ENCODE measurements at regions not wholly inside any gene's neighbourhood (a gene's known extent, or its start where the extent isn't known, plus 50 kb on each side); places are given as distances from the start of the nearest gene placed in this dataset.
"Not testable (repeated sequence)": the region's sequence is repeated elsewhere in the genome, so short reads cannot be mapped to it uniquely, and the experiment has no call there.

DNA sequence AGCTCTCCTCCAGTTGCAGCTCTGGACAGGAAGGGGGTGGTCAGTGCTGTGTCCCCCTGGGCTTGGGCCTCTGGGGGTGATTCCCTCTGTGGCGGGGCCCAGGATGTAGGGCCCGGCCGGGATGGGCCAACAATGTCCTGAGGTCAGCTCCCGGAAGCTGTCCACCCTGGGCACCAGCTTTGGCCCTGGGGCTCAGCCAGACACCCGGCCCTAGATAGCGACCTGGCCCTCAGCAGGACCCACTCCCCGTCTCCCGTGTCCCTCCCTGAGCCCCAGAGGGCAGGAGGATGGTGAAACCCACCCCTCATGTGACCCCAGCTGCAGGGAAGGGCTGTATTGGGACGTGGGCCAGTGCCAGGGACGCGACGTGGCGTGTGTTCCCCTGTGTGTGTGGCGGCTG, 96.8 kb downstream of the TMEM121 start:
- H3K79me2 ChIP-seq (ENCODE audit: control insufficient read depth in 1 of 2, insufficient read depth in 2 of 2, low read length in 2 of 2); H3K23me2 ChIP-seq (ENCODE audit: low read depth, low read length); DNase-seq (ENCODE audit: low read depth in 1 of 2, low spot score in 2 of 2); H3K56ac ChIP-seq (replicated peaks; ENCODE audit: insufficient read length, low read depth, low read length); H2BK20ac ChIP-seq (ENCODE audit: low read length); H3K9ac ChIP-seq (replicated peaks in 1 of 4; ENCODE audit: extremely low read depth in 1 of 4, low read depth in 3 of 4, low read length in 3 of 4); H3K4me1 ChIP-seq (replicated peaks in 1 of 4; ENCODE audit: control insufficient read depth in 3 of 4, insufficient read depth in 4 of 4, low read length in 3 of 4); CTCF ChIA-PET (ENCODE audit: partially characterized antibody); H2AFZ ChIP-seq (ENCODE audit: low read length); H3K14ac ChIP-seq (ENCODE audit: insufficient read length); H3K36me3 ChIP-seq (ENCODE audit: control insufficient read depth in 2 of 4, insufficient read depth in 4 of 4, low read length in 3 of 4); H3K27me3 ChIP-seq (replicated peaks in 1 of 4; ENCODE audit: control insufficient read depth in 3 of 4, extremely low read depth in 1 of 4, insufficient read depth in 3 of 4, low read length in 3 of 4); H2BK15ac ChIP-seq (ENCODE audit: low read length); H3K4ac ChIP-seq (replicated peaks; ENCODE audit: insufficient read length, low read depth, low read length); H4K8ac ChIP-seq (ENCODE audit: extremely low read depth, insufficient read depth, low read length); H3K4me2 ChIP-seq (ENCODE audit: insufficient read depth in 1 of 2, low read depth in 2 of 2, low read length in 2 of 2); H3K4me3 ChIP-seq (ENCODE audit: extremely low read depth in 1 of 4, insufficient read depth in 2 of 4, low read depth in 3 of 4, low read length in 4 of 4); FAIRE-seq; POLR2A ChIA-PET (ENCODE audit: partially characterized antibody); H2BK120ac ChIP-seq (replicated peaks; ENCODE audit: low read depth, low read length); H4K5ac ChIP-seq (ENCODE audit: insufficient read length, low read depth, low read length); H3K27ac ChIP-seq (ENCODE audit: low read depth, low read length); H4K20me1 ChIP-seq (replicated peaks in 1 of 2; ENCODE audit: control insufficient read depth in 1 of 2, insufficient read depth in 2 of 2, low read length in 2 of 2); H4K91ac ChIP-seq (replicated peaks; ENCODE audit: insufficient read length, low read length); H3K79me1 ChIP-seq (ENCODE audit: low read depth, low read length); H2BK12ac ChIP-seq (ENCODE audit: low read depth, low read length); H3K23ac ChIP-seq (ENCODE audit: insufficient read length); H3K18ac ChIP-seq (ENCODE audit: extremely low read depth, low read length); H2AK5ac ChIP-seq (ENCODE audit: low read depth, low read length); H2BK5ac ChIP-seq (ENCODE audit: low read depth, low read length): not testable (repeated sequence)
- peaks cover 12 to 73% of the 10 kb centered on the region in 2 experiments; a peak in 3 of 4 replicates for H3K9me3 ChIP-seq (ENCODE audit: insufficient read depth in 2 of 2, low read depth in 1 of 2, low read length in 1 of 2)
- 76% methylated on average over 9 of the region's 14 CpGs; no CpG with 5 or more reads in 1 of the 2 experiments for WGBS, 2 experiments (ENCODE audit: extremely low coverage in 1 of 2, insufficient coverage in 1 of 2, insufficient read length in 1 of 2, insufficient replicate concordance in 2 of 2, low coverage in 1 of 2, low lambda C conversion rate in 2 of 2, missing lambda C conversion rate in 1 of 2)

GRCh38 chr14:105624346-105624745, 98.0 kb downstream of the TMEM121 start:
- H3K9me3 ChIP-seq (ENCODE audit: insufficient read depth in 2 of 2, low read depth in 1 of 2, low read length in 1 of 2) = peaks cover 14 to 79% of the 10 kb centered on the region in 2 experiments; a peak in 3 of 4 replicates
- H3K79me1 ChIP-seq (ENCODE audit: low read depth, low read length); FAIRE-seq; H2BK120ac ChIP-seq (replicated peaks; ENCODE audit: low read depth, low read length); H3K27me3 ChIP-seq (replicated peaks in 1 of 4; ENCODE audit: control insufficient read depth in 3 of 4, extremely low read depth in 1 of 4, insufficient read depth in 3 of 4, low read length in 3 of 4); H4K91ac ChIP-seq (replicated peaks; ENCODE audit: insufficient read length, low read length); H2BK20ac ChIP-seq (ENCODE audit: low read length); H3K56ac ChIP-seq (replicated peaks; ENCODE audit: insufficient read length, low read depth, low read length); H2AK5ac ChIP-seq (ENCODE audit: low read depth, low read length); H3K4me3 ChIP-seq (ENCODE audit: extremely low read depth in 1 of 4, insufficient read depth in 2 of 4, low read depth in 3 of 4, low read length in 4 of 4); H4K8ac ChIP-seq (ENCODE audit: extremely low read depth, insufficient read depth, low read length); H3K4ac ChIP-seq (replicated peaks; ENCODE audit: insufficient read length, low read depth, low read length); H4K20me1 ChIP-seq (replicated peaks in 1 of 2; ENCODE audit: control insufficient read depth in 1 of 2, insufficient read depth in 2 of 2, low read length in 2 of 2); H3K79me2 ChIP-seq (ENCODE audit: control insufficient read depth in 1 of 2, insufficient read depth in 2 of 2, low read length in 2 of 2); H2AFZ ChIP-seq (ENCODE audit: low read length); H3K23me2 ChIP-seq (ENCODE audit: low read depth, low read length); H2BK15ac ChIP-seq (ENCODE audit: low read length); H3K23ac ChIP-seq (ENCODE audit: insufficient read length); H3K9ac ChIP-seq (replicated peaks in 1 of 4; ENCODE audit: extremely low read depth in 1 of 4, low read depth in 3 of 4, low read length in 3 of 4); H3K27ac ChIP-seq (ENCODE audit: low read depth, low read length); H2BK12ac ChIP-seq (ENCODE audit: low read depth, low read length); POLR2A ChIA-PET (ENCODE audit: partially characterized antibody); H3K18ac ChIP-seq (ENCODE audit: extremely low read depth, low read length); H3K14ac ChIP-seq (ENCODE audit: insufficient read length); CTCF ChIA-PET (ENCODE audit: partially characterized antibody); H3K4me1 ChIP-seq (replicated peaks in 1 of 4; ENCODE audit: control insufficient read depth in 3 of 4, insufficient read depth in 4 of 4, low read length in 3 of 4); H3K4me2 ChIP-seq (ENCODE audit: insufficient read depth in 1 of 2, low read depth in 2 of 2, low read length in 2 of 2); H3K36me3 ChIP-seq (ENCODE audit: control insufficient read depth in 2 of 4, insufficient read depth in 4 of 4, low read length in 3 of 4); H4K5ac ChIP-seq (ENCODE audit: insufficient read length, low read depth, low read length); H2BK5ac ChIP-seq (ENCODE audit: low read depth, low read length); DNase-seq (ENCODE audit: low read depth in 1 of 2, low spot score in 2 of 2): not testable (repeated sequence)
- 85% methylated on average over 21 of the region's 22 CpGs; no CpG with 5 or more reads in 1 of the 2 experiments for WGBS, 2 experiments (ENCODE audit: extremely low coverage in 1 of 2, insufficient coverage in 1 of 2, insufficient read length in 1 of 2, insufficient replicate concordance in 2 of 2, low coverage in 1 of 2, low lambda C conversion rate in 2 of 2, missing lambda C conversion rate in 1 of 2)

Data from H1 (cell line).